Fibroblast of mammary gland (primary cell): ENCODE measurements at regions not wholly inside any gene's neighbourhood (a gene's known extent, or its start where the extent isn't known, plus 50 kb on each side); places are given as distances from the start of the nearest gene placed in this dataset.
"Not testable (repeated sequence)": the region's sequence is repeated elsewhere in the genome, so short reads cannot be mapped to it uniquely, and the experiment has no call there.

Source experiments
- DNase-seq: peaks from one replicate; pipeline ENCODE4 v3.0.0-alpha.2; 2010; ENCODE audit warnings: low read depth
- H3K4me3 ChIP-seq: 2 replicates; pipeline ENCODE4 v1.5.1; 2011; ENCODE audit warnings: low read depth, mild to moderate bottlenecking, low read length, moderate library complexity; ENCODE audit not compliant: control insufficient read depth
- TF ChIP-seq, protein P1 (sequence below): conservative IDR thresholded peaks from 2 replicates; pipeline ENCODE4 v1.5.1; 2011; ENCODE audit warnings: low read depth, low read length, inconsistent platforms; ENCODE audit not compliant: control insufficient read depth, insufficient read depth

GRCh38 chr5:148750614-148751013, 75.8 kb upstream of the ADRB2 start:
- TF ChIP-seq, protein P1, sequence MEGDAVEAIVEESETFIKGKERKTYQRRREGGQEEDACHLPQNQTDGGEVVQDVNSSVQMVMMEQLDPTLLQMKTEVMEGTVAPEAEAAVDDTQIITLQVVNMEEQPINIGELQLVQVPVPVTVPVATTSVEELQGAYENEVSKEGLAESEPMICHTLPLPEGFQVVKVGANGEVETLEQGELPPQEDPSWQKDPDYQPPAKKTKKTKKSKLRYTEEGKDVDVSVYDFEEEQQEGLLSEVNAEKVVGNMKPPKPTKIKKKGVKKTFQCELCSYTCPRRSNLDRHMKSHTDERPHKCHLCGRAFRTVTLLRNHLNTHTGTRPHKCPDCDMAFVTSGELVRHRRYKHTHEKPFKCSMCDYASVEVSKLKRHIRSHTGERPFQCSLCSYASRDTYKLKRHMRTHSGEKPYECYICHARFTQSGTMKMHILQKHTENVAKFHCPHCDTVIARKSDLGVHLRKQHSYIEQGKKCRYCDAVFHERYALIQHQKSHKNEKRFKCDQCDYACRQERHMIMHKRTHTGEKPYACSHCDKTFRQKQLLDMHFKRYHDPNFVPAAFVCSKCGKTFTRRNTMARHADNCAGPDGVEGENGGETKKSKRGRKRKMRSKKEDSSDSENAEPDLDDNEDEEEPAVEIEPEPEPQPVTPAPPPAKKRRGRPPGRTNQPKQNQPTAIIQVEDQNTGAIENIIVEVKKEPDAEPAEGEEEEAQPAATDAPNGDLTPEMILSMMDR, result no peak
- DNase-seq, result no peak
- H3K4me3 ChIP-seq, result no peak overlapping the region

GRCh38 chr5:148751025-148751424, 75.4 kb upstream of the ADRB2 start:
- no peak for DNase-seq
- no peak overlapping the region for H3K4me3 ChIP-seq
- TF ChIP-seq, protein P1, result no peak

- not testable (repeated sequence) for DNase-seq, H3K4me3 ChIP-seq
Observed at GRCh38 chr5:148752375-148752774, 74.0 kb upstream of the ADRB2 start.

DNA sequence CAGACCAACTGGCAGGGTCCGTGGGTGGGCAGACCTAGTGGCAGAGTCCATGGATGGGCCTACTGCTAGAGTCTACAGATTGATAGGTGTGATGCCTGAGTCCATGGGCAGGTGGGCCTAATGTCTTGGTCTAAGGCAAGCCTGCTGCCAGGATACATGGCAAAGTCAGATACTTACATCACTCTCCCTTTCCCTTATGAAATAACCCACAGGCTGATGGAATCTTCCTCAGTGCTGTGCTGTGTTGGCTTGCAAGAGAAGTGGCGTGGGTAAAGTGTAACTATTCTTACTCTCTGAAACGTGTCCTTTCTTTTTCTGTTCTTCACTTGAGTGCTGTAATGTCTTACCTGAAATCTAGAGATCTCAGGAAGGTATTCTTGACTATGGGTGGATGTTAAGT, 67.3 kb upstream of the ADRB2 start:
- TF ChIP-seq, protein P1, result no peak
- no peak for DNase-seq
- no peak overlapping the region for H3K4me3 ChIP-seq

GRCh38 chr5:148760945-148761638, 65.3 kb upstream of the ADRB2 start:
- no peak overlapping the region for H3K4me3 ChIP-seq
- TF ChIP-seq, protein P1, result no peak
- no peak for DNase-seq

- TF ChIP-seq, protein P1, result no peak
- no peak for DNase-seq
- H3K4me3 ChIP-seq, result no peak overlapping the region
Observed at GRCh38 chr5:148763996-148764395, 62.4 kb upstream of the ADRB2 start.

- TF ChIP-seq, protein P1, result no peak
- no peak for DNase-seq
- no peak overlapping the region for H3K4me3 ChIP-seq
Observed at GRCh38 chr5:148765061-148765460, 61.4 kb upstream of the ADRB2 start.
